Activated T-cell treated with anti-CD3 and anti-CD28 coated beads, Interleukin-2, amount 50 U/mL, for 72 hours (primary cell): ENCODE measurements at regions not wholly inside any gene's neighbourhood (a gene's known extent, or its start where the extent isn't known, plus 50 kb on each side); places are given as distances from the start of the nearest gene placed in this dataset.

ENCODE experiments used
- ATAC-seq, 2 donors: fragments of 150-1000 bp; cut with Tn5 transposase; replicated peaks in 1 of 2; 2 replicates each; pipeline ENCODE4 v1.10.0; 2021; ENCODE audit warnings: moderate library complexity in 2 of 2, mild to moderate bottlenecking in 1 of 2
- DNase-seq, 2 donors: peaks; one replicate each; pipeline ENCODE4 v3.0.0; 2021 to 2022; ENCODE audit warnings: mixed read lengths in 1 of 2
- H3K27ac Mint-ChIP-seq: one replicate; pipeline ENCODE4 v1.8.0; 2022; ENCODE audit warnings: mild to moderate bottlenecking, moderate library complexity, mixed read lengths
- H3K27me3 Mint-ChIP-seq: one replicate; pipeline ENCODE4 v1.8.0; 2022; ENCODE audit warnings: low read depth, mixed read lengths
- H3K36me3 Mint-ChIP-seq, 2 donors: one replicate each; pipeline ENCODE4 v1.8.0; 2022; ENCODE audit warnings: mixed read lengths in 2 of 2, mild to moderate bottlenecking in 1 of 2; ENCODE audit not compliant: insufficient read depth in 2 of 2
- H3K4me1 Mint-ChIP-seq: one replicate; pipeline ENCODE4 v1.8.0; 2022; ENCODE audit warnings: low read depth, mixed read lengths
- H3K4me3 Mint-ChIP-seq, 2 donors: one replicate each; pipeline ENCODE4 v1.8.0; 2022; ENCODE audit warnings: mild to moderate bottlenecking in 2 of 2, mixed read lengths in 2 of 2, moderate library complexity in 2 of 2
- H3K9me3 Mint-ChIP-seq, 2 donors: one replicate each; pipeline ENCODE4 v1.8.0; 2022; ENCODE audit warnings: mixed read lengths in 2 of 2

DNA sequence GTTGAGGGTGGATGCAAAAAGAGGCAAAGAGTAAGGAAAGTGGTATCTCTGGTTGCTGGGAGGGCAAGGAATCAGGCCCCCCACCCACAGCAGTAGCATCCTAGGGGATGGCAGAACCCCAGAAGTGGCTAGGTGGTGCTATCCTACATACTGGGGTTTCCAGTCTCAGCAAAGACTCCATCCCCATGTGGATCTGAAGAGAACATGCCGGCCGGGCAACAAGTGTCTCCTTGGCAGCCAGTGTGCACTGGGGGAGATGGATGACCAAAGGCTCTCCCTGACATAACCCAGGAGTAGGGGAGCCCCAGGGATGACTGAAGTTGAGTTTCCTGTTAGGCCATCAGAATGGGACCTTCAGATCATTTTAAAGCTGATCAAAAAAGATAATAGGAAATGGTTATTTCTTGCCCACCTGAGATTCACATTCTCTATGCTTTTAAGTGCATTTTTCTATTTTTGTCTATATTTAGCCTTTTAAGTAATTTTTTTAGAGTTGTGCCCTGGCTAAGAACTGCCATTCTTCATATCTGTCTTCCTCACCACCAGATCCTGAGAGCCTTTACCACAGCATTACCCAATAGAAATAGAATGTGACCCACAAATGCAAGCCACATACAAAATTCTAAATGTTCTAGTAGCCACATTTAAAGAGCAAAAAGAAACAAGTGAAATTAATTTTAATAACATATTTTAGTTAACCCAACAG lies 78.7 kb upstream of the SMIM23 start:
- Mint-ChIP-seq H3K36me3 (no peaks in the 10 kb centered on the region), H3K27me3 (peaks cover 20% of the 10 kb centered on the region)

DNA sequence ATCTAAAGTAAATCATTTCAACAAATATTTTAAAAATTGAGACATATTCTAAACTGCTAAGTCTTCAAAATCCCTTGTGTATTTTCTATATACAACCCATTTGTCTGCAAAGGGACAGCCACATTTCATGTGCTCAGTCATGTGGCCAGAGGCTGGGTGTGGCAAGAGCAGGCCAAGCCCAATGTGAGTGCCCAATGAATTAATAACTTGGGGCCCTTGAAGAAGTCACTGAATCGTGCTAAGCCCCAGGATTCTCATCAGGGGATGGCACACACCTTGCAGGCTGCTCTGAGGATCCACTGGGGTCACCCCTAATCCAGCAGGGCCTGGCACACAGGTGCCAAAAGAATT lies 78.2 kb upstream of the SMIM23 start:
- Mint-ChIP-seq H3K4me1 (no peaks in the 10 kb centered on the region), H3K9me3 (no peaks in the 10 kb centered on the region), H3K27ac (no peak overlapping the region), H3K27me3 (peaks cover 20% of the 10 kb centered on the region), H3K36me3 (no peaks in the 10 kb centered on the region), H3K4me3 (no peak overlapping the region)
- ATAC-seq = no peak
- DNase-seq = no peak

More for the DNA sequence above, 78.7 kb upstream of the SMIM23 start:
- Mint-ChIP-seq H3K4me3 (no peak overlapping the region), H3K4me1 (no peaks in the 10 kb centered on the region), H3K9me3 (no peaks in the 10 kb centered on the region), H3K27ac (no peak overlapping the region)
- no peak for DNase-seq
- no peak for ATAC-seq

DNA sequence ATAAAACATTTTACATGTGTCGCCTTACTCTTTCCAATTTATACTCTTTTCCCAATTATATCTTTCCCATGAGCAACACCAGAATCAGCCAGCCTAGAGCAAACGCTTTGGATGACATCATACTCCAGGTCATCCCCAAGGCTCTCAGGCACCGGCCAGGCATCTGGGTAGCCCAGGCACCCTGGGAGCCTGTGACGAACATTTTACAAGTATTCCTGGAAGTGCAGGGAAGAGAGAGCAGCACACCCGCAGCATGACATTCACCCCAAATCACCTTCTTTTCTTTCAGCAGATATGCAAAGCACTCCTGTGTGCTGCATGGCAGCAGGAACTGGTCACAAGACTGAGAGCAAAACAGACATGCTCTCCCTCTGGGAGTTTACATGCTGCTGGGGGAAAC lies 75.7 kb upstream of the SMIM23 start:
- DNase-seq (no peak), ATAC-seq (no peak)
- H3K36me3 Mint-ChIP-seq = no peaks in the 10 kb centered on the region
- no peak overlapping the region for H3K4me3 Mint-ChIP-seq
- peaks cover 0 to 3% of the 10 kb centered on the region in 2 donors for H3K9me3 Mint-ChIP-seq
- H3K27ac Mint-ChIP-seq = no peak overlapping the region
- H3K27me3 Mint-ChIP-seq = peaks cover 13% of the 10 kb centered on the region
- no peaks in the 10 kb centered on the region for H3K4me1 Mint-ChIP-seq

DNA sequence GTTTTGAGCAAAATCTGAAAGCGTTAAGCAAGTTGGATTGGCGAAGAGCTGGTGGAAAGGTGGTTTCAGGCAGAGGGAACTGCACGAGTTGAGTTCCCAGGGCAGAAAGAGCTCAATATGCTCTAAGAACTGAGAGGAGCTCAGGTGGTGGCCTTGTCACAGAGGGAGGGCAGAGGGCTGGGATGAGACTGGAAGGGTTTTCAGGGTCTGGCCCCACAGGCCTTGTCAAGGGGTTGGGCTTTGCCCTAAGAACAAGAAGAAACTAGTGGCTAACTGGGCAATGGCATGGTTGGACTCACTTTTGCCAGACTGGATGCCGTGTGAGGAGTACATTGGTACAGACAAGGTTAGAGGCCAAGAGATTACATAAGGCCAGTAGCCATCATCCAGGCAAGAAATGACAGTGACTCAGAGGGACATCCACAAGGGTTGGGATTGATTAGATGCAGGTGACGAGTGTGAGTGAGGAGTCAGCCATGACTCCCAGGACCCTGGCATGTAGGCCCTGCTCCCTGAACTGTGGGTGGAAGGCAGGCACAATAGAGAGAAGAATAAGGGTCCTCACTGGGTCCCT lies 75.1 kb upstream of the SMIM23 start:
- Mint-ChIP-seq H3K36me3 (no peaks in the 10 kb centered on the region), H3K27me3 (peaks cover 9% of the 10 kb centered on the region), H3K4me3 (no peak overlapping the region), H3K4me1 (no peaks in the 10 kb centered on the region), H3K9me3 (peaks cover 0 to 3% of the 10 kb centered on the region in 2 donors), H3K27ac (no peak overlapping the region)
- no peak for DNase-seq
- no peak for ATAC-seq

DNA sequence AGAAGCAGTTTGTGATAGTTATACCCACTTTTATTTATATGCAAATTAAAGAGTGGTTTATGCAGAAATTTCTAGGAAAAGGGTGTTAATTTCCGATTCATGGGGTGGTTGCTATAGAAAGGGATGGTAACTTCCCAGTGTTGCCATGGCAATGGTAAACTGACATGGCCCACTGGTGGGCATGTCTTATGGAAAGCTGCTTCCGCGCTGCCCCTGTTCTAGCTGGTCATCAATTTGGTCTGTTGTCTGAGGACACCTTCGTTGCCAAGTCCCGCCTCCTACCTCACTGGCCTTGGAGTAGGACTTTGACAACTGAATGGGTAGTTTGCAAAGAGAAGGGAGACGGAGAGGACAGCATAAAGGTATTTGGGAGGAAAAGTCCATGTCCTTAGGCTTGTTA lies 74.0 kb upstream of the SMIM23 start:
- H3K27ac Mint-ChIP-seq = no peak overlapping the region
- H3K4me1 Mint-ChIP-seq = no peaks in the 10 kb centered on the region
- H3K4me3 Mint-ChIP-seq = no peak overlapping the region
- DNase-seq = no peak
- peaks cover 3% of the 10 kb centered on the region for H3K27me3 Mint-ChIP-seq
- ATAC-seq = no peak
- H3K9me3 Mint-ChIP-seq = peaks cover 0 to 3% of the 10 kb centered on the region in 2 donors
- H3K36me3 Mint-ChIP-seq = no peaks in the 10 kb centered on the region

DNA sequence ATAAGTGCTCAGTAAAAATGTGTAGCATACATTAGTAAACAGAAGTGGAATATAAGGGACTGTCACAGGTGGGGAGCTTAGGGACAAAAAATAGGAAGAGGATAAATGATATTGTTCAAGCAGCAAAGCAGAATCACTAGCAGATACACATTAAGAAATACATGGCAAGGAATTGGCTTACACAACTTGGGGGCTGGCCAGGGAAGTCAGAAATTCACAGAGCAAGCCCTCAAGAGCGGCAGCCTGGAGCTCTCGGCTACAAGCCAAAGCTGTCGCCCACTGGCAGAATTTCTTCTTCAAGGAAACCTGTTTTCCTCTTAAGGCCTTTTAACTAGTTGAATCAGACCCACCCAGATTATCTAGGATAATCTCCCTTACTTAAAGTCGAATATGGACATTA lies 73.0 kb upstream of the SMIM23 start:
- no peak overlapping the region for H3K27ac Mint-ChIP-seq
- no peaks in the 10 kb centered on the region for H3K36me3 Mint-ChIP-seq
- H3K4me1 Mint-ChIP-seq = no peaks in the 10 kb centered on the region
- no peak for ATAC-seq
- H3K27me3 Mint-ChIP-seq = peaks cover 5% of the 10 kb centered on the region
- no peak overlapping the region for H3K4me3 Mint-ChIP-seq
- H3K9me3 Mint-ChIP-seq = peaks cover 0 to 3% of the 10 kb centered on the region in 2 donors
- DNase-seq = no peak

DNA sequence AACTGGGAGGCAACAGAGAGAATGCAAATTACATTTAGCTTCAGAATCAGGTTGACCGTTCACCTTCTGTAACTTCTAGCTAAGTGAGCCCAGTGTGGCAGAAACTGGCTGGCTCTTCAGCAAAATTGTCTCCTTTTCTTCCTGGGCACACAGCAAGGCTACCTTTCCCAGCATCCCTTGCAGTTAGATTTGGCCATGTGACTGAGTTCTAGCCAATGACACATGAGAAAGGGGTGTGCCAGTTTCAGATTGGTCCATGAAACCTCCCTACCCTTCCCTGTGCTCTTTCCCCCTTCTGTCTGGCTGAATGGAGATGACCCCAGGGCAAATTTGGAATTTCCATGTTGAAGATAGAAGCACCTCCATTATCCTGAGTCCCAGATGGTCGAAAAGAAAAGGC lies 72.5 kb upstream of the SMIM23 start:
- Mint-ChIP-seq H3K27me3 (peaks cover 10% of the 10 kb centered on the region), H3K4me3 (no peak overlapping the region), H3K27ac (no peak overlapping the region), H3K4me1 (no peaks in the 10 kb centered on the region), H3K36me3 (no peaks in the 10 kb centered on the region), H3K9me3 (peaks cover 0 to 3% of the 10 kb centered on the region in 2 donors)
- DNase-seq (no peak), ATAC-seq (no peak)

DNA sequence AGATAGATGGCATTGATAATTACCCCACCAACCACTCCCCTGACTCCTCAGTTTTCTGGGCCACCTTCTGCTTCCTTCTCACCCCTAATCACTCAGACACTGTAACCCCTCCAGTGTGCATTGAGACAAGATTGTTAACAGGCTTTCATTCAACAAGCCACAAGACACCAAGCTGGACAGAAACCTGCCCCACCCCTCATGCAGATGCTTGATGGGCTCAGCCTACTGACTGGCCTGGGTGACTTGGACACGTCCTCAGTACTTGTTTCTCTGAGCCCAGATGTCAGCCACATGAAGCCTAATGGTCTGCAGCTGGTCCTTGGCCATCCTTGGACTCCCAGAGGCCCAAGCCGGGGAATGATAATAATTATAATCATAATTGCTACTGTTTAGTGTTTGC lies 71.4 kb upstream of the SMIM23 start:
- DNase-seq (no peak), ATAC-seq (no peak)
- Mint-ChIP-seq H3K27me3 (peaks cover 13% of the 10 kb centered on the region), H3K9me3 (peaks cover 0 to 3% of the 10 kb centered on the region in 2 donors), H3K4me1 (no peaks in the 10 kb centered on the region), H3K4me3 (no peak overlapping the region), H3K27ac (no peak overlapping the region), H3K36me3 (no peaks in the 10 kb centered on the region)

DNA sequence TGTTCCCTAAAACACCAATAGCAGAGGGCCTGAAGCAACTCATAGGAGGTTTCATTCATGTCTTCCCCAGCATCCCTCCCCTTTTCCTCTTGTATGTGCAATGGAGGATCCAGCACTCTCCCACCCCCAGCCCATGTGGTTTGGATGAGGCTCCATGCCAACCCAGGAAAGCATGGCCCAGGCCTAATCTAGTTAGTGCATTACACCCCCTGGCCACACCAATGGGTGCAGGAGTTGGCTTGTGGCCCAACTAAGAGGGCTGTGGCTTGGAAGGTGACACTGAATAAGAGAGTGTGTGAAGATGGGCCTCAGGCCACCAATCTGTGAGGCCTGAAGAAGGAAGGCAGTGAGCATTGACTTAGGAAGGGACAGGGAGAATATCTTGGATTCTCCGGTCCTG lies 70.8 kb upstream of the SMIM23 start:
- H3K36me3 Mint-ChIP-seq = no peaks in the 10 kb centered on the region
- no peak for ATAC-seq
- H3K27me3 Mint-ChIP-seq = peaks cover 15% of the 10 kb centered on the region
- H3K9me3 Mint-ChIP-seq = peaks cover 0 to 3% of the 10 kb centered on the region in 2 donors
- H3K27ac Mint-ChIP-seq = no peak overlapping the region
- H3K4me3 Mint-ChIP-seq = no peak overlapping the region
- DNase-seq = no peak
- no peaks in the 10 kb centered on the region for H3K4me1 Mint-ChIP-seq

DNA sequence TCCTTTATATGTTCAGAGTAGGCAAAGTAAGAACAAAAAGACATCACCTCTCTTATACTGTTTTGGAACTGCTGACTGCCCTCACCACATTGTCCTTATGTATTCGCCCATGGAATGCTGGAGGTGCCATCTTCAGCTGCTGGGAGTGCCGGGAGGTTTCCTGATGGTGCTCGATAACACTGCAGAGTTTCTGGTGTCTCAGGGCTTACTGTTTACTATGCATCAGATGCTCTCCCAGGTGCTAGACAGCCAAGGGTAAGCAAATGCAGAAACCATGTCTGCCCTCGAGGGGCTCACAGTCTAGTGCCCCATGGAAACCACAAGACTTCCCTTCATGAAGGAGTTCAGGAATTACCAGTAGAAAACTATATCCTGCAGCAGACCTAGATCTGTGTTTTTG lies 70.1 kb upstream of the SMIM23 start:
- ATAC-seq (no peak), DNase-seq (no peak)
- Mint-ChIP-seq H3K27ac (no peak overlapping the region), H3K9me3 (peaks cover 0 to 3% of the 10 kb centered on the region in 2 donors), H3K4me1 (no peaks in the 10 kb centered on the region), H3K36me3 (no peaks in the 10 kb centered on the region), H3K4me3 (no peak overlapping the region), H3K27me3 (peaks cover 22% of the 10 kb centered on the region)

DNA sequence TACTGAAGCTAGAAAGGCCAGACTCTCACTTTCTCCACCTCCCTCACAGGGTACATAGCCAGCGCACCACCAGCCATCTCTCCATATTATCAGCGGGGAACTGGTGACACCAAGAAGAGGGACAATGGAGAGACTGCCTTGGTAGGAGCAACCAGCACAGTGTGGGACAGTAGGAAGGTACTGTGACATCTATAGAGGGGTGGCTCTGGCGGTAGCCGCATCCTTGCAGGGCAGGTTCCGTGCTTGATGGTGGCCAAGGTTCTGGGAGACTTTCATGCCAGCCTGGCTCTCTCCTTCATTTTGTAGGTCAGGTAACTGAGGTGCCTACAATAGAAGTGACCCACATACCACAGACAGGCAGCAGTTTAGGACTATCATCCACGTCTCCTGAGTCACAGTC lies 65.5 kb upstream of the SMIM23 start:
- no peak overlapping the region for H3K4me3 Mint-ChIP-seq
- H3K27me3 Mint-ChIP-seq = peaks cover 33% of the 10 kb centered on the region
- H3K27ac Mint-ChIP-seq = no peak overlapping the region
- ATAC-seq = no peak
- no peak for DNase-seq
- H3K9me3 Mint-ChIP-seq = no peaks in the 10 kb centered on the region
- H3K4me1 Mint-ChIP-seq = no peaks in the 10 kb centered on the region
- H3K36me3 Mint-ChIP-seq = no peaks in the 10 kb centered on the region

DNA sequence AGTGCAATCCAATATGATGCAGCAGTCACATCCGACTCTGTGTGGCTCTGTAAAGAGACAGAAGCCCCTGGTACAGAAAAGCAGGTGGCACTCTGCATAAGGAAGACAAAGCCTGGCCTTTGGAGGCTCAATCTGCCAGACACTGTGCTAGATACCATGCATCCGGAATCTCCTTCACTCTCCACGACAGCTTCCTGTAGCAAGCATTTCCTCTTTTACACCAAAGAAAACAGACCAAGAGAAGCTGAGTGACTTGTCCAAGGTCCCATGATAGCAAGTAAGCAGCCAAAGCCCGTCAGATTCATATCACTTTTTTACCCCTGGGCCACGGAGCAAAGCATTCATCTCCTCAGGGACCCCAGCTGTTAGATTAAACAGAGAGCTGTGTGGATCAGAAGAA lies 64.2 kb upstream of the SMIM23 start:
- H3K4me1 Mint-ChIP-seq = no peaks in the 10 kb centered on the region
- DNase-seq (no peak), ATAC-seq (no peak)
- H3K27ac Mint-ChIP-seq = no peak overlapping the region
- H3K27me3 Mint-ChIP-seq = peaks cover 43% of the 10 kb centered on the region
- no peak overlapping the region for H3K4me3 Mint-ChIP-seq
- H3K36me3 Mint-ChIP-seq = peaks cover 0 to 6% of the 10 kb centered on the region in 2 donors
- peaks cover 0 to 2% of the 10 kb centered on the region in 2 donors for H3K9me3 Mint-ChIP-seq

DNA sequence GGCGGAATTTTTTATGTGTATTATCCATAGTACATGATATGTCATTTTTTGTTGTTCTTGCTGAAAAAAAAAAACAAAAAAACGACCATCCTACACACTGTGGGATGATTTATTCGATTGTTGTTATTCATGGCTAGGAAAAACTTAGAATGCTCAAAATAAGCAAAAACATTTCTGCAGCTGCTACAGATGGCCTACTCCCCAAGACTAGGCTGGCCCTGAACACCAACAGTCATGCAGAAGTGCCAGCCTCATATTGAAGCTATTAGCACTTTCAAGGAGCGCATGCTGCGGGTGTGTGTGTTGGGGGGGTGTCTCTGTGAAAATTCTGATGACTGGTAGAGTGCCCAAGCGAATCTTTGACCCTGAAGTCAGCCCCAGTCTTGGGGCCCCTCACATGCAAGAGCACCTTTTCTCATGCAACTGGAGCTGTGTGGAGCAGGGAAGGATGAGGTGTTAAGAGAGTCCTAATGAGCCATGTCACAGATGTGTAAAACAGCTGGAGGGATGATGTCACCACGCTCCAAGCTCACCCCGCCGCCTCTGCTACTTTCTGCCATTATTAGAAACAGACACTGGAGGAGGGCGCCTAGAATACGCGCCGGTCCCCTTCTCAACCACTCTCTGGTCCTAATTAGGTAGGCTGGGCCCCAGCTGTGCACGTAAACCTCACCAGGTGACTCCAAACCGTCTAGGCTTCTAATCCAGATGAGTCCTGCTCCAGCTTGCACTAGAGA lies 61.0 kb upstream of the SMIM23 start:
- Mint-ChIP-seq H3K4me1 (no peaks in the 10 kb centered on the region), H3K4me3 (no peak overlapping the region), H3K27me3 (peaks cover 40% of the 10 kb centered on the region), H3K36me3 (peaks cover 6 to 7% of the 10 kb centered on the region in 2 donors), H3K27ac (no peak overlapping the region), H3K9me3 (peaks cover 4 to 5% of the 10 kb centered on the region in 2 donors)
- no peak for ATAC-seq
- no peak for DNase-seq
